Prostate gland (tissue), 2 donors: ENCODE measurements at regions not wholly inside any gene's neighbourhood (a gene's known extent, or its start where the extent isn't known, plus 50 kb on each side); places are given as distances from the start of the nearest gene placed in this dataset.
"Not testable (repeated sequence)": the region's sequence is repeated elsewhere in the genome, so short reads cannot be mapped to it uniquely, and the experiment has no call there.

Experiments used
- CTCF ChIP-seq, 4 experiments: fragments of 200-600 bp in 2 of 4; fragments of 450-650 bp in 2 of 4; sonication (generic) in 2 of 4; IDR thresholded peaks; 1 replicate in 3 of 4; 2 replicates in 1 of 4; pipeline ENCODE4 v1.5.1; 2016 to 2019; ENCODE audit warnings: antibody characterized with exemption in 4 of 4, mild to moderate bottlenecking in 2 of 4, moderate library complexity in 2 of 4
- POLR2A ChIP-seq: fragments of 450-650 bp; IDR thresholded peaks from one replicate; pipeline ENCODE4 v1.6.1; 2016; ENCODE audit warnings: antibody characterized with exemption, mild to moderate bottlenecking
- POLR2AphosphoS5 ChIP-seq: sonication (generic); formaldehyde crosslinking; IDR thresholded peaks from one replicate; pipeline ENCODE4 v1.6.1; 2017; ENCODE audit warnings: antibody characterized with exemption

GRCh38 chr2:89294335-89294734 is 602.9 kb downstream of the RPIA start:
- TF ChIP-seq POLR2A; CTCF (IDR thresholded peaks at IDR 0.05); POLR2AphosphoS5: not testable (repeated sequence)
